AG04449 (cell line): ENCODE measurements at regions not wholly inside any gene's neighbourhood (a gene's known extent, or its start where the extent isn't known, plus 50 kb on each side); places are given as distances from the start of the nearest gene placed in this dataset.

Source experiments
- CTCF ChIA-PET: fragments of 350-600 bp; formaldehyde crosslinking; extraction: SDS; loops from one replicate; lab custom pipeline; 2021; ENCODE audit warnings: antibody characterized with exemption; lab: Yijun Ruan, JAX
- POLR2A ChIA-PET: fragments of 400-600, 350-600 bp; formaldehyde crosslinking; extraction: SDS; loops from one replicate; lab custom pipeline; 2020; ENCODE audit warnings: antibody characterized with exemption, inconsistent platforms; lab: Yijun Ruan, JAX
- DNase-seq: peaks from one replicate; pipeline ENCODE4 v3.0.0-alpha.2; 2010; ENCODE audit warnings: low read depth, low spot score
- H3K4me3 ChIP-seq: 2 replicates; pipeline ENCODE4 v1.5.1; 2011; ENCODE audit warnings: low read depth, mild to moderate bottlenecking, control low read depth, low read length
- CTCF ChIP-seq: IDR thresholded peaks from one replicate; pipeline ENCODE4 v1.5.1; 2011; ENCODE audit warnings: mild to moderate bottlenecking, moderate library complexity, low read length, control low read depth, inconsistent platforms; ENCODE audit not compliant: insufficient read depth; ENCODE audit errors: missing control alignments

GRCh38 chr18:40075616-40076015, 1879.4 kb upstream of the PIK3C3 start:
- H3K4me3 ChIP-seq, result no peak overlapping the region
- CTCF ChIA-PET, result no interaction called here
- TF ChIP-seq CTCF, result no peak
- no peak for DNase-seq
- POLR2A ChIA-PET, result no interaction called here

GRCh38 chr18:40072761-40073160, 1882.3 kb upstream of the PIK3C3 start:
- no peak for TF ChIP-seq CTCF
- POLR2A ChIA-PET, result no interaction called here
- CTCF ChIA-PET, result no interaction called here
- DNase-seq, result no peak
- no peak overlapping the region for H3K4me3 ChIP-seq

GRCh38 chr18:40066368-40066767, 1888.7 kb upstream of the PIK3C3 start:
- no peak for DNase-seq
- H3K4me3 ChIP-seq, result no peak overlapping the region
- TF ChIP-seq CTCF, result no peak
- ChIA-PET POLR2A (no interaction called here), CTCF (no interaction called here)

- no peak for DNase-seq
- TF ChIP-seq CTCF, result no peak
- H3K4me3 ChIP-seq, result no peak overlapping the region
- POLR2A ChIA-PET, result no interaction called here
- CTCF ChIA-PET, result no interaction called here
Measured at GRCh38 chr18:40063488-40063887, 1891.5 kb upstream of the PIK3C3 start.

GRCh38 chr18:40061086-40061485, 1893.9 kb upstream of the PIK3C3 start:
- POLR2A ChIA-PET, result no interaction called here
- TF ChIP-seq CTCF, result no peak
- DNase-seq, result no peak
- no peak overlapping the region for H3K4me3 ChIP-seq
- CTCF ChIA-PET, result no interaction called here

- no peak overlapping the region for H3K4me3 ChIP-seq
- no peak for TF ChIP-seq CTCF
- DNase-seq, result no peak
- ChIA-PET POLR2A (no interaction called here), CTCF (no interaction called here)
Measured at GRCh38 chr18:40060562-40060961, 1894.5 kb upstream of the PIK3C3 start.
